DOHH2 (cell line): ENCODE measurements at regions not wholly inside any gene's neighbourhood (a gene's known extent, or its start where the extent isn't known, plus 50 kb on each side); places are given as distances from the start of the nearest gene placed in this dataset.

Source experiments
- H3F3A ChIP-seq: fragments of 200-600 bp; sonication (generic), shearing (Covaris generic); 2 replicates; pipeline ENCODE4 v1.6.0; 2016; ENCODE audit warnings: antibody characterized with exemption, mild to moderate bottlenecking; ENCODE audit not compliant: control insufficient read depth, insufficient read depth
- H3K27ac ChIP-seq: fragments of 200-600 bp; sonication (generic); 2 replicates; pipeline ENCODE4 v1.5.1; 2014; ENCODE audit warnings: low read depth, mild to moderate bottlenecking, low read length, moderate library complexity
- H3K27me3 ChIP-seq: fragments of 200-600 bp; sonication (generic); 2 replicates; pipeline ENCODE4 v1.6.1; 2014; ENCODE audit warnings: mild to moderate bottlenecking, low read length, mixed read lengths; ENCODE audit not compliant: control insufficient read depth
- H3K36me3 ChIP-seq: fragments of 200-600 bp; sonication (generic); 2 replicates; pipeline ENCODE4 v1.6.1; 2014; ENCODE audit warnings: mild to moderate bottlenecking, low read length, moderate library complexity, mixed read lengths; ENCODE audit not compliant: control insufficient read depth
- H3K4me1 ChIP-seq: fragments of 200-600 bp; sonication (generic); 2 replicates; pipeline ENCODE4 v1.6.1; 2014; ENCODE audit warnings: mild to moderate bottlenecking, low read length, mixed read lengths; ENCODE audit not compliant: control insufficient read depth
- H3K4me2 ChIP-seq: fragments of 200-600 bp; sonication (generic); 2 replicates; pipeline ENCODE4 v1.6.0; 2014; ENCODE audit warnings: mild to moderate bottlenecking, low read length, moderate library complexity
- H3K4me3 ChIP-seq: fragments of 200-600 bp; sonication (generic); 2 replicates; pipeline ENCODE4 v1.5.1; 2014; ENCODE audit warnings: mild to moderate bottlenecking, low read length, mixed read lengths
- H3K79me2 ChIP-seq: fragments of 200-600 bp; sonication (generic); 2 replicates; pipeline ENCODE4 v1.6.1; 2014; ENCODE audit warnings: mild to moderate bottlenecking, low read length, mixed read lengths; ENCODE audit not compliant: control insufficient read depth
- H3K9me2 ChIP-seq: fragments of 200-600 bp; sonication (generic); replicated peaks from 2 replicates; pipeline ENCODE4 v1.6.1; 2014; ENCODE audit warnings: mild to moderate bottlenecking, low read length, mixed read lengths; ENCODE audit not compliant: control insufficient read depth
- H3K9me3 ChIP-seq: fragments of 200-600 bp; sonication (generic); 2 replicates; pipeline ENCODE4 v1.6.1; 2014; ENCODE audit warnings: antibody characterized with exemption, low read length, mixed read lengths; ENCODE audit not compliant: control insufficient read depth, insufficient read depth
- H4K20me1 ChIP-seq: fragments of 200-600 bp; sonication (generic); 2 replicates; pipeline ENCODE4 v1.6.0; 2014; ENCODE audit warnings: low read depth, mild to moderate bottlenecking, antibody characterized with exemption, low read length, moderate library complexity; ENCODE audit not compliant: control insufficient read depth, insufficient read depth
- EZH2phosphoT487 ChIP-seq: fragments of 200-600 bp; sonication (generic); IDR thresholded peaks from 2 replicates; pipeline ENCODE4 v1.6.1; 2017; ENCODE audit warnings: borderline replicate concordance, mild to moderate bottlenecking, antibody characterized with exemption, low read length, moderate library complexity, mixed read lengths
- TF ChIP-seq, protein P1 (sequence below): fragments of 200-600 bp; sonication (generic); IDR thresholded peaks from one replicate; pipeline ENCODE4 v1.5.1; 2014; ENCODE audit warnings: antibody characterized with exemption, mild to moderate bottlenecking, low read depth, low read length; ENCODE audit not compliant: poor library complexity, severe bottlenecking

DNA sequence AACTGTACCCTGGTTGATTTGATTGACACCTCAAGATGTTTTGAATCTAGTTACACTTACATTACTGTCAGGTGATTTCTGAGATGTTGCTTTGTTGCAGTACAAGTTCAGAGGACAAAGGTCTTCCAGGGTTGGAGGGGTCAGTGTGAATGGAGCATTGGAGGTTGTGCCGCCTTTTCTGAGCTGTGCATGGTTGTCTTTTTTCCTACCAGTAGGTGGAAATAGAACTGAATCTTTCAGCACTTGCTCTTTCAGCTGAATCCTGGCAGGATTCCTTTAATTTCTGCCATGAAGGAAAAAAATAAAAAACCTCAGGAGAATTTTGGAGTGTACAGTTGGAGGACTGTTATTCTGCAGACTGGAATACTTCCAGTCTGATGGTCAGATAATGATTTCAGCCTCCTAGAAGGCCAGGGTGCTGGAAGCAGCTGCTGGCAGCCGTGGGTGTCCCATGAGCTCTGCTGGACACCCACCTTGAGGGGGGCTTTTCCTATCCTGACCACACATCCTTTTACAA is 82.7 kb downstream of the PLCE1 start:
- Histone ChIP-seq H3K36me3 (no peaks in the 10 kb centered on the region), H3K79me2 (no peaks in the 10 kb centered on the region), H3K27me3 (peaks cover 3% of the 10 kb centered on the region; the same call in 1 of the 2 replicates), H4K20me1 (no peaks in the 10 kb centered on the region), H3K4me3 (no peak overlapping the region), H3K4me1 (no peaks in the 10 kb centered on the region), H3K9me3 (no peaks in the 10 kb centered on the region), H3K4me2 (no peak overlapping the region), H3K9me2 (no peaks in the 10 kb centered on the region), H3K27ac (no peak overlapping the region), H3F3A (no peaks in the 10 kb centered on the region)
- TF ChIP-seq, protein P1, sequence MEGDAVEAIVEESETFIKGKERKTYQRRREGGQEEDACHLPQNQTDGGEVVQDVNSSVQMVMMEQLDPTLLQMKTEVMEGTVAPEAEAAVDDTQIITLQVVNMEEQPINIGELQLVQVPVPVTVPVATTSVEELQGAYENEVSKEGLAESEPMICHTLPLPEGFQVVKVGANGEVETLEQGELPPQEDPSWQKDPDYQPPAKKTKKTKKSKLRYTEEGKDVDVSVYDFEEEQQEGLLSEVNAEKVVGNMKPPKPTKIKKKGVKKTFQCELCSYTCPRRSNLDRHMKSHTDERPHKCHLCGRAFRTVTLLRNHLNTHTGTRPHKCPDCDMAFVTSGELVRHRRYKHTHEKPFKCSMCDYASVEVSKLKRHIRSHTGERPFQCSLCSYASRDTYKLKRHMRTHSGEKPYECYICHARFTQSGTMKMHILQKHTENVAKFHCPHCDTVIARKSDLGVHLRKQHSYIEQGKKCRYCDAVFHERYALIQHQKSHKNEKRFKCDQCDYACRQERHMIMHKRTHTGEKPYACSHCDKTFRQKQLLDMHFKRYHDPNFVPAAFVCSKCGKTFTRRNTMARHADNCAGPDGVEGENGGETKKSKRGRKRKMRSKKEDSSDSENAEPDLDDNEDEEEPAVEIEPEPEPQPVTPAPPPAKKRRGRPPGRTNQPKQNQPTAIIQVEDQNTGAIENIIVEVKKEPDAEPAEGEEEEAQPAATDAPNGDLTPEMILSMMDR, result no peak
- no peak for TF ChIP-seq EZH2phosphoT487

DNA sequence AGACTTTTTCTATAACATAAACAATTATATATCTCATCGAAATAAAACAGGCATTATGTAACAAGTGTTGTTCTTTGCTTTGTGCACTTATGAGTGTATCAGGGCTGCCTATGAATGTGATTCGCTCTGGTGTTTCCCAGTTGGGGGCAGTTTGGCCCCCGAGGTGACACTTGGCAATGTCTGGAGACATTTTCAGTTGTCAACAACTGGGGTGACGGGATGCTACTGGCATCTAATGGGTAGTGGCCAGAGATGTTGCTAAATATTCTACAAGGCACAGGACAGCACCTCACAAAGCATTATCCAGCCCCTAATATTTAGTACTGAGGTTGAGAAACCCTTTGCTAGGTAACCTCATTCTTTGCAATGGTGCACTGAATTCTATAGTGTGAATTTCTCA is 83.3 kb downstream of the PLCE1 start:
- no peaks in the 10 kb centered on the region for H3F3A ChIP-seq
- no peaks in the 10 kb centered on the region for H3K79me2 ChIP-seq
- no peak overlapping the region for H3K4me2 ChIP-seq
- H3K9me3 ChIP-seq, result no peaks in the 10 kb centered on the region
- H3K4me3 ChIP-seq, result no peak overlapping the region
- H3K27me3 ChIP-seq, result peaks cover 3% of the 10 kb centered on the region; the same call in 1 of the 2 replicates
- H3K27ac ChIP-seq, result no peak overlapping the region
- no peaks in the 10 kb centered on the region for H3K4me1 ChIP-seq
- no peaks in the 10 kb centered on the region for H3K36me3 ChIP-seq
- no peaks in the 10 kb centered on the region for H3K9me2 ChIP-seq
- no peaks in the 10 kb centered on the region for H4K20me1 ChIP-seq
- TF ChIP-seq EZH2phosphoT487, result no peak
- TF ChIP-seq, protein P1, result no peak

DNA sequence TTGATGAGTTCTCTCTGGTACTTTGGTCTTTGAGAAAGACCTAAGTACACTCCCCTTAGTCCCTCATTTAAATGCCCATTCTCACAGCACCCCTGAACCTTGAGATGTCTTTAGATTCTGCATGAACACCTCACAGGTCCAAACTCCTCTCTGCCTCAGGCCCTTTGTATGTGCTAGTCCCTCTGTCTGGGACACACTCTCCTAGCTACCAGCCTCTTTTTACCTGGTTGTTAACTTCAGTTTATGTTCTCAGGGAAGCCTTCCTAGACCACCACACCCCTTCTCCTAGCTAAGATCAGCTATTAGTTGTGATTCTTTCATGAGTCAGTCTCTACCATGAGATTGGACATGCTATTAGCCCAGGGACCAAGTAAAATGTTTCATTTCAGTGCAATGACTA is 86.4 kb downstream of the PLCE1 start:
- no peak for TF ChIP-seq EZH2phosphoT487
- TF ChIP-seq, protein P1, result no peak
- Histone ChIP-seq H3K4me1 (no peaks in the 10 kb centered on the region), H3K4me2 (no peak overlapping the region), H3K27me3 (peaks cover 3% of the 10 kb centered on the region; the same call in 1 of the 2 replicates), H3K79me2 (no peaks in the 10 kb centered on the region), H3K36me3 (no peaks in the 10 kb centered on the region), H4K20me1 (no peaks in the 10 kb centered on the region), H3K27ac (no peak overlapping the region), H3F3A (no peaks in the 10 kb centered on the region), H3K4me3 (no peak overlapping the region), H3K9me2 (no peaks in the 10 kb centered on the region), H3K9me3 (no peaks in the 10 kb centered on the region)
